GM12865 (cell line): ENCODE measurements at regions not wholly inside any gene's neighbourhood (a gene's known extent, or its start where the extent isn't known, plus 50 kb on each side); places are given as distances from the start of the nearest gene placed in this dataset.

ENCODE experiments used
- DNase-seq: peaks from one replicate; pipeline ENCODE4 v3.0.0; 2010; ENCODE audit warnings: low read depth
- H3K4me3 ChIP-seq: 2 replicates; pipeline ENCODE4 v1.5.1; 2011; ENCODE audit warnings: mild to moderate bottlenecking, low read depth, low read length, control low read depth
- CTCF ChIP-seq: IDR thresholded peaks from 2 replicates; pipeline ENCODE4 v1.5.1; 2011; ENCODE audit warnings: low read length, control low read depth, low read depth, inconsistent platforms; ENCODE audit not compliant: insufficient read depth; ENCODE audit errors: missing control alignments

DNA sequence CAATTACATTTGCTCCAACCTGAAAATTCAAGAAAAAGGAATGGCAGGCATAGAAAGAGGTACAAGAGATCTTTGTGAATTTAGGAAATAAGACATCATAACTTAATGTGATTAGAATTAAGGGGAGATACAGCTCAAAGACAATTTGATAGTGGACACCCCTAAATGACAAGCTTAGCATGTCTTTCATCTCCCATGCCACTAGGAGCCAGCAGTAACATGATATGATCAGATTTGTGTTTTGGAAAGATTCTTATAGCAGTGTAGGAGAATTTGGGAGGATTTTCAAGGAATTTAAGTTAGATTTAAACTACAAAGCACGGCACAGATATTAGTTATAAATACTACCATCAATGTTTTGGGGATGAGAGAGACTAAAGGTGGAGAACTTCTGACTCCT is 340.8 kb downstream of the RDH14 start:
- no peak for DNase-seq
- H3K4me3 ChIP-seq = no peak overlapping the region
- no peak for TF ChIP-seq CTCF

- no peak for TF ChIP-seq CTCF
- H3K4me3 ChIP-seq = no peak overlapping the region
- no peak for DNase-seq
Observed at GRCh38 chr2:18218160-18218933, 339.9 kb downstream of the KCNS3 start.

- no peak for DNase-seq
- no peak overlapping the region for H3K4me3 ChIP-seq
- no peak for TF ChIP-seq CTCF
Observed at GRCh38 chr2:18214936-18215335, 336.5 kb downstream of the KCNS3 start.

DNA sequence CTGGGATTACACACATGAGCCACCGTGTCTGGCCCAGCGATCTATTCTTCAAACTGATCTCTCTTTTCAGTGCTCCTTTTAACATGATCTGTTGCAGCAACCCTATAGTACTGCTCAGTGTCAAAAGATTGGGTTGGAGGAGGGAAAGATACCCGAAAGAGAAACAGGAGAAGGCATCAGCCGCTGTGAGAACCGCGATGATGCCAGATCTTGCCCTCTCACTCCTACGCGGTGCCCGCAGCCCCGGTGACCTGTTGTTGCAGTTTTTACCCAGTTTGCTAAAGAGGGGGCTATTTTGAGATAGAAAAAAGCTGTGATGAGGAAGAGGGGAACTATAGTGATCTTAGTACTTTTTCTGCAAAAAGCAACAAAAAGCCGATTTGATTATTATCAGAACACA is 335.5 kb downstream of the KCNS3 start:
- no peak for DNase-seq
- no peak for TF ChIP-seq CTCF
- no peak overlapping the region for H3K4me3 ChIP-seq

GRCh38 chr2:18209934-18210639 is 331.6 kb downstream of the KCNS3 start:
- TF ChIP-seq CTCF = no peak
- no peak for DNase-seq
- no peak overlapping the region for H3K4me3 ChIP-seq

GRCh38 chr2:18208956-18209355 is 330.5 kb downstream of the KCNS3 start:
- no peak for TF ChIP-seq CTCF
- no peak for DNase-seq
- H3K4me3 ChIP-seq = no peak overlapping the region
